Fibroblast of the aortic adventitia (primary cell): ENCODE measurements at regions not wholly inside any gene's neighbourhood (a gene's known extent, or its start where the extent isn't known, plus 50 kb on each side); places are given as distances from the start of the nearest gene placed in this dataset.

Experiments
- DNase-seq: peaks from one replicate; pipeline ENCODE4 v3.0.0-alpha.2; 2010; ENCODE audit warnings: low read depth
- H3K4me3 ChIP-seq: 2 replicates; pipeline ENCODE4 v1.5.1; 2011; ENCODE audit warnings: low read depth, mild to moderate bottlenecking, control low read depth, low read length, moderate library complexity
- CTCF ChIP-seq: IDR thresholded peaks from 2 replicates; pipeline ENCODE4 v1.5.1; 2011; ENCODE audit warnings: mild to moderate bottlenecking, low read length, control low read depth, inconsistent platforms; ENCODE audit not compliant: insufficient read depth

DNA sequence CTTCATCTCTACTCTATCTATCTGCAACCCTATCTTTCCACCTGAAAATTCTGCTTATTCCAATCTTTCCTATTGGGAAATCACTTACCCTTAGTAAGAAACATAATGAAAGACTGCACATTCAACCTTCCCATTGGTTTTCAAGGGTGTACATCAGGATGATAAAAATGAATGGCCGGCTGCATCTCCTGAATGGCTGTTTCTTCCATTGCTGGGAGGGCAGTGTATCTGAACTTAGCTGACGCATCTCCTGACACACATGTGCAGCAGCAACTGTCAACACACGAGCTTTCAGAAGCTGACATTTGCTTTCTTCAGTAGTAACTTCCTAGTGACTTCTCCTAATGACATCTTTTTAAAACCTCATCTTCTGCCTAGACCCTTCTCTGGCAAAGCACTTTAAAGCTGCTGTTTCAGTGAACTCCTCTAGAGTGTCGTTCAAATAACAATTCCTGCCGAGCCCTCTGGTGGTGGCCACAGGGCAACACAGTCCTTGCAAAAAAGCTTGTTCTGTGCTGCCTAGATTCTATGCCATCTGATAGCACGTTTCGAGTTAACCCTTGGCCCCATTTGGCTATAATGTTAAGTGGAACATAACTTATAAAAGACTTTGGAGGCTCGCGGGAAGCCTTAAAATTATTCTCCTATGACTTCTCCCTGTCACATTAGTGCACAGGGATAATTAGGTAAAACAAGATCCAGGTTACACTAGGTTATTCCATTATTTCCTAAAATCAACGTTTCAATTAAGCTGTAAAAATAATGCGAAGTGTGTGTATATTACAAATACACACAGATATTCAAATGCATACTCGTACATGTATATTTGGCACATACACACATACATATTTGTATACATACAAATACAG is 2340.7 kb downstream of the PCDH7 start:
- DNase-seq, result peak; percentile 31
- TF ChIP-seq CTCF, result peak; percentile 66
- no peak overlapping the region for H3K4me3 ChIP-seq

- TF ChIP-seq CTCF, result no peak
- DNase-seq, result no peak
- H3K4me3 ChIP-seq, result no peak overlapping the region
Observed at GRCh38 chr4:33061727-33062126, 2341.6 kb downstream of the PCDH7 start.

GRCh38 chr4:33062155-33062806 is 2342.1 kb downstream of the PCDH7 start:
- H3K4me3 ChIP-seq, result no peak overlapping the region
- no peak for TF ChIP-seq CTCF
- DNase-seq, result peak; percentile 16

DNA sequence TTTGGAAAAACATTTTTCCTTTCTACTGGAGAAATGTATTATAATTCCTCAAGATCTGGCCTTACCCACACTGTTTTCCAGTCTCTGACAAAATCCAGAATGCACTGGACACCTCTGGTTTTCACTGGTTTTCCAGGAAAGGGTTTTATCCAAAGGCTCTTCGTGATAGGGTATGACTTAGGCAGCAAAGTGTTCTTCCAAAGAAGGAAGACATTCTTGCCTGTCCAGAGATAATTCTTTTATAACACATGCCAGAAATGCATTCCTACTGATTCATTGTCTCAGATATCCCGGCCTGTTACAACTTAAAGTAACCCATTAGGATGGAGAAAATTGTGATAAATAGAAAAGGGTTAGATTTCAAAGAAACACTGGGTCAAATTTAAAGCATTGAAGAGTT is 2343.1 kb downstream of the PCDH7 start:
- no peak overlapping the region for H3K4me3 ChIP-seq
- no peak for TF ChIP-seq CTCF
- DNase-seq, result peak; percentile 81

GRCh38 chr4:33064238-33064637 is 2344.1 kb downstream of the PCDH7 start:
- no peak overlapping the region for H3K4me3 ChIP-seq
- TF ChIP-seq CTCF, result no peak
- no peak for DNase-seq

- no peak for DNase-seq
- H3K4me3 ChIP-seq, result no peak overlapping the region
- no peak for TF ChIP-seq CTCF
Observed at GRCh38 chr4:33065749-33066148, 2345.6 kb downstream of the PCDH7 start.
